ENCODE measurements at regions not wholly inside any gene's neighbourhood (a gene's known extent, or its start where the extent isn't known, plus 50 kb on each side); places are given as distances from the start of the nearest gene placed in this dataset.
A peak's percentile ranks its signal among the peaks of the same experiment; 100 is the strongest.
"Not testable (repeated sequence)": the region's sequence is repeated elsewhere in the genome, so short reads cannot be mapped to it uniquely, and the experiment has no call there.

DNA sequence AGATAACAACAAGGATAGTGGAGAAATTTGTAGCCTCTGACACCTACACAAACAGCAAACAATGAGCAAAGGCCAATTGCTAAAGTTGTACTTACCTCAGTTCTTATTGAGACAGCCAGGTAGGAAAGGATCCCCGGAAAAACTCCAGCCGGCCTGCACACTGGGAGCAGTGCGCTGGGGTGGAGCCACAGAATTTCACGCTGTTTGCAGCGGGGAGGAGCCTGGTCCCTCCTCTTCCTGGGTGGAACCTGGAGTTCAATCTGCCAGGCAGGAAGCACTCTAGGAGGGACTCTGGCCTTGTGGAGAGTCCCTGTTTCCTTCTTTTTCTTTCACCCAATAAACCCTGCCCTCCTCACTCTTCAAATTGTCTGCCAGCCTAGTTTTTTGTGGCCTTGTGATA, 382.6 kb upstream of the TGIF2LX start:
- not testable (repeated sequence) for ATAC-seq

DNA sequence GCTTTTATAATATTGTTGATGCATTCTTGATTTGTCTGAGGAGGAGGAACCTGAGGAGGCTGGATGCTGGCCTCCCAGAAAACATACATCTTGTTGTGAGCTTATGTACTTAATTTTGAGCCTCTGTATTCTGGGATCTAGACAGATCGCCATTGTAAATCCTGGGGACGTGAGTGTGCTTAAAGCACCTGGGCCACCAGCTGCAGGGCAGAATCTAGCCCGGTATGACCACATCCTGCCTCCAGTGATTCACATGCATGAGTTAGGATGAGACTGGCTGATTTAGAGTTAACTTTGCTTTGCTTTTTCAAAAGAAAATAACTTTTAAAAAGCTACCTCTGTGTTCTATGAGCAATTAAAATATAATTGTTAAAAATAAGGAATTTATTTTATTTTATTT, 364.6 kb upstream of the TGIF2LX start:
- not testable (repeated sequence) for ATAC-seq

DNA sequence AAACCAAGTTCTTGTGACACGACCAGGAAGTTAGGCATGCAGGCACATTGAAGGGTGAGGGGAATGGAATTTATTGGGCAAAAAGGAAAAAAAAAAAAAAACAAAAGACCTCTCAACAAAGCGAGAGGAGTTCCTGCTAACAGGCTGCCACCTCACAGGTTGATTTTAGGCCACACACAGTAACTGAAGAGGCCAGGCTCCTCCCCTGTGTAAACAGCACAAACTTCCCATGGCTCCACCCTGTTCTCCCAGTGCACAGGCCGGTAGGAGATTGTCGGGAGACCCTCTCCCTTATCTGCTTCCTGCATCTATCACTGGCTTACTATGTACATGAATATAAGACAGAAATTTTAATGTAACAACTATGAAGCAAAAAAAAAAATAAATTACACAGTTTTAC, 359.6 kb upstream of the TGIF2LX start:
- ATAC-seq: not testable (repeated sequence)

DNA sequence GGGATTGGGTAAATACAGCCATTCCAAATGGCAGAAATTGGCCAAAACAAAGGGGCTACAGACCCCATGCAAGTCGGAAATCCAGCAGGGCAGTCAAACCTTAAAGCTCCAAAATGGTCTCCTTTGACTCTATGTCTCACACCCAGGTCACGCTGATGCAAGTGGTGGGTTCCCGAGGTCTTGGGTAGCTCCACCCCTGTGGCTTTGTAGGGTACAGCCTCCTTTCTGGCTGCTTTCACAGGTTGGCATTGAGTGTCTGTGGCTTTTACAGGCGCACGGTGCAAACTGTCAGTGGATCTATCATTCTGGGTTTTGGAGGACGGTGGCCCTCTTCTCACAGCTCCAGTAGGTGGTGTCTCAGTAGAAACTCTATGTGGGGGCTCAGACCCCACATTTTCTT, 358.6 kb upstream of the TGIF2LX start:
- not testable (repeated sequence) for ATAC-seq

DNA sequence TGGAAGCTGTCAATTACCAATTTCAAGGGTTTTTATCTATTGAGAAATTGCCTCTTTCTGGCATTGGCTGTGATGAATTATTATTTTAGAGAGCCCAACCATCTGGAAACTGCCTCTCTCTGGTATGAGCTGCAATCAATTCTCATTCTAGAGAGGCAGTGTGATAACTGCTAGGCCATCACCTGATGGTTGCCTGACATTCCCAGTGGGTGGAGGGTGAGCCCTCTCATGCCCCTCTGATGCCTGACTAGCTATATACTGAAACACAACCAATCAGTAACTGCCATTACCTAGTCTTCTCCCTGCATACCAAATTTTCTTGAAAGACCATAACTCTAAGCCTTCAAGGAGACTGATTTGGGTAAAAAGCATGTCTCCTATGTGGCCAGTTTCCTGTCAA, 353.9 kb upstream of the TGIF2LX start:
- not testable (repeated sequence) for ATAC-seq

DNA sequence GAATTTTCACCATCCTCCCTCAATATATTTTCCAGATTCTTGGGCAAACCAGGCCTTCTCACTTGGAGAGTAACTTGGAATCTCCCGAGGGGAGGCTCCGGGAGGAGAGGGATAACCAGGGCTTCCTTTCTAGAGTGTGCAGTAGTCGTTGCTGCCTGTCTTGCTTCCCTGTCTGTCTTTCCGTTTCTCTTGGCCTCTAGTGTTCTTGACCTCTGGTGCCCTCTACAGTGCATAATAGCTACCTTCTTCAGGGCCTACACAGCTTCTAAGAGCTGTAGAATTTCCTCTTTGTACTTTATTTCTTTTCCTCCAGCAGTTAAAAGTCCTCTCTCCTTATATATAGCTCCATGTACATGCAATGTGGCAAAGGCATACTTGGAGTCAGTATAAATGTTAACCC, 339.8 kb upstream of the TGIF2LX start:
- ATAC-seq: not testable (repeated sequence)

DNA sequence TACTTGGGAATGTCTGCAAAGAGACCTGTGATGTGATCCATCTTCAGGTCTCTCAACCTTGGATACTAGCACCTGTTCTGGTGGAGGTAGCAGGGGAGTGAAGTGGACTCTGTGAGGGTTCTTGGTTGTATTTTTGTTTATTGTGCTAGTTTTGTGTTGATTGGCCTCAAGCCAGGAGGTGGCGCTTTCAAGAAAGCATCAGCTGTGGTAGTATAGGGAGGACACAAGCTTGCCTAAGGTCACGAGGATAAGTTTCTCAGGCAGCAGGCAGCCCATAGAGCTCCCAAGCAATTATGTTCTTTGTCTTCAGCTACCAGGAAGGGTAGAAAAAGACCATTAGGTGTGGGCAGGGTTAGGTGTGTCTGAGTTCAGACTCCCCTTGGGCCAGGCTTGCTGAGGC, 289.9 kb upstream of the TGIF2LX start:
- ATAC-seq: not testable (repeated sequence)

DNA sequence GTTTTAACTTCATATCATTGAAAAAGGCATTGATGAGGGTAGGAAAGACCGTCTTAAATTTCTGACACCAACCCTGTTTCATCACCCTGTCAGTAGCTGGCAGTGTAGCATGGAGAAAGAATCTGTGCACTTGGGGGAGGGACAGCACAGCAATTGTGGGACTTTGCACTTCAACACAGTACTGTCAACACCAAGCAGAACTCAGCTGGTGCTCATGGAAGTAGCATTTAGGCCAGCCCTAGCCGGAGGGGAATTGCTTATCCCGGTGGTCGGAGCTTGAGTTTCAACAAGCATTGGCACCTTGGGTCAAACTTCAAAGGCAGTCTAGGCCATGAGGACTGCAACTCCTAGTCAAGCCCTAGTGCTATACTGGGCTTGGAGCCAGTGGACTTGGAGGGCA, 285.8 kb upstream of the TGIF2LX start:
- ATAC-seq: not testable (repeated sequence)

DNA sequence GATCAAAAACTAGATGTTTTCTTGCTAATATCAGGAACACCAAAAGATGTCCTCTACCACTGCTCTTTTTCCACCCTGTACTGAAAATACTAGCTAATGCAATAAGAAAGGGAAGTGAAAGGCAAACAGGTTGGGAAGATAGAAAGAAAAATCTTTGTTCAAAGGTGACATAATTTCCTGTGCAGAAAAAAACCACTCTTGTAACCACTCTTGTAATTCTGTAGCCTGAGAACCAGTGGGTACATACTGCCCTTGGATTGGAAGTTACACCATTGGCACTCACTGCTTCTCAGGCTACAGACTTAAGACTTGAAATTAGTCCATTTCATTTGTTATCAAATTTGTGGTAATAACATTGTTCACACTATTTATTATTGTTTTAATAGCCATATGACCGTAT, 263.0 kb upstream of the TGIF2LX start:
- ATAC-seq: not testable (repeated sequence)

DNA sequence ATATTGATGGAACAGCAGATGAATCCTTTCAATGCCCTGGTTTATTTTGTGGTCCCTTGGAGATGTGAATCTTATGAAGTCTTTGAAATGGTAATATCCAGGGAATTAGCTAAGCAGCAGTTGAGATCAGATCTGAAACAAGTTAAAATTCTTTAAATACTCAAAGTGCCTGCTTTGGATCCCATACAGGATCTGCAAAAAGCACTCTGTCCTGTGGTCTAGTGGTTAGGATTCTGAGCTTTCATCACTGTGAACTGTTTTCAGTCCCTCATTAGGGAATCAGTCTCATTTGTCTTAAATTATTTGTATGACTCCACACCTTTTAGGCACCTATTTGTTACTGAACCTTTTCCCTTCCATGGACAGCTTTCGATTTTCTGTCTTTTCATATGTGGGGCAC, 215.2 kb upstream of the TGIF2LX start:
- not testable (repeated sequence) for ATAC-seq

DNA sequence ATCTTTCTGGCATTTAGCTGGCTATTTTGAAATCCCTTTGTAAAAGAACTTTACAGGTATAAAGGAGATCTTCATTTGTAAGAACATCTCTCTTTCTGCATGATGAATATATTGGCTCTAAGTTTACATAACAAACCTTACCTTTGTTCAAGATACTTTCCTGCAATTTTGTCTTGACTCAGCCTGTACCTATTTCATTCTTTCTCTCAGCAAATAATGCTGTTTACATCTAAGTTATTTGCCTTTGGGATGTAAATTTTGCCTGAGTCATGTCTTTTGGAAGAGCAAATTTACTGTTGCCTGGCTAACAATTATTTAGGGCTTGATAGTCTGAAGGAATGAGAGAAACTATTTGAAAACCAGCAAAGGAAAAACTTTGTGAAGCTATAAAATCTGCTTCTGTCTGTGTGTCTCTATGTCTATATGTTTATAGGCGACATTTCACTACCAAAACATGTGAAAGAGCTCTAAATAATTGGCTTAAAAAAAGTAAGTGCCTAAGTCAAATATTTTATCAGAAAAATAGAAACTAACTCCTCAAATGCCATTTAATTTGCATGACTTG, 214.3 kb upstream of the TGIF2LX start:
- ATAC-seq: not testable (repeated sequence)

DNA sequence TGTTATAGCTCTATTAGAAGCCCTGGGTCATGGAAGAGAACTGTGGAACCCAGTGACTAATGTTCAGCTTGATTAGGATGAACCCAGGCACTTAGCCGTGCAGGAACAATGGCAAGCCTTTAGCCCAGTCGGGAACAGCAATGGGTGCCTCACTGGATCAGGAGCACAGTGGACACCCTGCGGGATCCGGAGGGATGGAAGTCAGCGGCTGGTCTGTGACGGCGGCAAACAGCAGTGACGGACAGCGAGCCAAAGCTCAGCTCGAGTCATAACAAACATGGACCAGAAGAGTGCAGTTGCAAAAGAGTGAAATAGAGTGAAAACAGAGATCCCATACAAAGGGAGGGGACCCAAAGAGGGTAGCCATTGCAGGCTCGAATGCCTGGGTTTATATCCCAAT, 187.3 kb upstream of the TGIF2LX start:
- not testable (repeated sequence) for ATAC-seq

DNA sequence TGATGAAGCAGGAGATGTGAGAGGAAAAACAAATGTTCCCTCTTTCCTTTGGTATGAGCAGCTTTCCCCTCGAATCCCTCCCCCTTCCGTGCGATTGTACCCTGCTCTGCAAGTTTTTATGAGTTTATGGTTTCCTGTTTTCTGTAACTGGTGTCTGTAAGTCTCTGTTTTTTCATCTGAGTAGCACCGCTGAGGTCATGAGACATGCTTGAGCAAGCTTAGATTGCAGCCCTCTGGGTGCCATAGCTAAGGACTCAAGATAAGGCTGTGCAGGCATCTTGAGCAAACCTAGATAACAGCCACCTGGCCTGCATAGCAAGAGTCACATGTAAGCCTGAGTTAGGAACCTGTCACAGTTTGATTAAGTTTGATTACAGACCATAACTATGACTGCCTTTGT, 165.2 kb upstream of the TGIF2LX start:
- not testable (repeated sequence) for ATAC-seq

DNA sequence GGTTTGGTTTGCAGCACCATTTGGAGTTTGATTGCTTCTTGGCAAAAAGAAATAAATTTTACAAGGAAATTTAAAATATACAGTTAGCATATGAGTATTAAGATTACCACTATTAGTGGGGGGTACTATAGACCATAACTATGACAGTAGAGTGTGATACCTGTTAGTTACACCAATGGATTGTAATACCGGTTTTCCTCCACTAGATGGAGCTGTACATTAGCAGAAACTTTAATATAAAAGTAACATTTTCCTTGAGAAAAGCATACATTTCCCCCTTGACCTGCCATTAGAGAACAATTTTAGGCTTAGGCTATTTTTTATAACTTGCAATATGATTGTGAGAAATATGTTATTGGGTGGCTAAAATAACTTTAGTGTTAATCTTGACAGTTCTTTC, 163.9 kb upstream of the TGIF2LX start:
- ATAC-seq: 0 out of 3 replicates have a peak, but pooled peaks have one; percentile 32

DNA sequence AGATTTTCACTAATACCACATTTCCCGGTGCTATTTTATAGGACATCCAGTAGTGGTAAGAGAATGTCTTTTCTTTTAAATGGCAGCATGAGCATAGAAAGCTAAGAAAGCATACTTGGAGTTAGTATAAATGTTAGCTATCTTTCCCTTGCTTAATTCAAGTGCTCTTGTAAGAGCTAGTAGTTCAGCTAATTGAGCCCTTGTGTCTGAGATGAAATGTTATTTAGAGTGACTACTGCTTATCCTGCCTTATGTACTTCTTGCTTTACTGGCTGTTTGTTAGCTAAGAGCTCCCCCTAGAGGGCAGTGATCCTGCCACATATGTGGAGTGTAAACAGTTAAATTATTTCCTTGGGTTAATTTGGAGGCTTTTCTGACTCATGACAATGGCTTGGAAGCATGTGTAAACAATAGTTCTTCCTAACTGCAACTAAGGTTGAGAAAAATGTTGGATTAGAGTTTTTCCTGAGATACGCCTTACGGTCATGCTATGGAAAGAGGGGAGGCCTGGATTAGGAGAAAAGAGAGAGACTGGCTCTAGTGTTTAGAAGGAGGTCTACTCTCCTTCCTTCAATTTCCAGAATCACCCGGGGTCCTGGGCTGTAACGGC, 162.5 kb upstream of the TGIF2LX start:
- ATAC-seq: not testable (repeated sequence)

DNA sequence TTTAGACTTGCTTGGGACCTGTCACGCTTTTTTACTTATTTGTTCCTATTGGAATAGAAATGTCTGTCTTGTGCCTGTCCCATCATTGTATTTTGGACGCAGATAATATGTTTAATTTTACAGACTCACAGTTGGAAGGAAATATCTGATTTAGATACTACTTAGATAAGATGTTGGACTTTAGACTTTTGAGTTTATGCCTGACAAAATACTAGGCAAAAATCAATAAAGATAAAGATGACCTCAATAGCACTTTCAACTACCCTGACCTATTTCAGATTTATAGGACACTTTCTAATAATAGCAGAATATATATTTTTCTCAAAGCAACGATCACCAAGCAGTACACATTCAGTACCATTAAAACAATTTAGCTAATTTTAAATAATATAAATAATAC, 150.1 kb upstream of the TGIF2LX start:
- ATAC-seq: not testable (repeated sequence)

DNA sequence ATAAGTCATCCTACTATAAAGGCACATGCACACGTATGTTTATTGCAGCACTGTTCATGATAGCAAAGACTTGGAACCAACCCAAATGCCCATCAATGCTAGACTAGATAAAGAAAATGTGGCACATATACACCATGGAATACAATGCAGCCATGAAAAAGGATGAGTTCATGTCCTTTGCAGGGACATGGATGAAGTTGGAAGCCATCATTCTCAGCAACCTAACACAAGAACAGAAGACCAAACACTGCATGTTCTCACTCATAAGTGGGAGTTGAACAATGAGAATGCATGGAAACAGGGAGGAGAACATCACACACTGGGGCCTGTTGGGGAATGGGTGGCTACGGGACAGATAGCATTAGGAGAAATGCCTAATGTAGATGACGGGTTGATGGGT, 110.3 kb upstream of the TGIF2LX start:
- ATAC-seq: not testable (repeated sequence)

DNA sequence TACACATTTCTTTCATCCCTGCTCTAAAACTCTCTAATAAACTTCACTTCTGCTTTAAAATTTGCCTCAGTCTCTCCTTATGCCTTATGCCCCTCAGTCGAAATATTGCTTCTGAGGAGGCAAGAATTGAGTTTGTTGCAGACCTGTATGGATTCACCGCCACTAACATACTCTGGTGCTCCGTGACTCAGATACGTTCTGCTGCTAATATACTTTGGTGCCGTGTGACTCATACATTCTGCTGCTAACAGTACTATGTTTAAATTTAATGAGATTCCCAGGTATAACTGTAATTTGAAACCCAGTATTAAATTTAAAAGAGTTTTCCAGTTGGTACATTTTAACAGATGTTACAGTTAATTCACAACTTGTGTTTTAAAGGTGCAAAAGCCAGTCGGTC, 82.0 kb upstream of the TGIF2LX start:
- not testable (repeated sequence) for ATAC-seq

DNA sequence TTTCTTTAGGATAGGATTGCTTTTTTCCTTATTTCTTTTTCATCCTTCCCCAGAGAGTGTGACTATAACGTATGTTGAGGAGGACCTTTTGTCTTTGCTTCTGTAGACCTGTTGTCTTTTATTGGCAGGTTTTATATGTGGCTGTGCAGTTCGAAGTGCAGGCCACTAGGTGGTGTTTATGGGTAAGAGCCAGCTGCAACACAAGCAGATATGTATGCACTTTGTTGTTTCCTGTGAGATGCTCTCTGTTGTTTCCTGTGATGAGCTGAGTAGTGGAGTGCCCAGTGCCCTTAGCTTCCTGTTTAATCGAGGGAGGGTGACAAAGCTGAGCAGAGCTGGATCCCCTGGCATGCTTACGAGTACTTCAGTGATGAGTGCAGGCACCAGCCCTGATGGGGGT, 50.0 kb upstream of the TGIF2LX start:
- peak; percentile 91 for ATAC-seq
